Liver (tissue), 7 donors: ENCODE measurements at regions not wholly inside any gene's neighbourhood (a gene's known extent, or its start where the extent isn't known, plus 50 kb on each side); places are given as distances from the start of the nearest gene placed in this dataset.

Experiments
- DNase-seq: peaks from one replicate; pipeline ENCODE4 v3.0.0-alpha.2; 2017; ENCODE audit warnings: low spot score
- H3K27ac ChIP-seq, 2 donors: one replicate each; pipeline ENCODE4 v1.7.0; 2013; ENCODE audit warnings: inconsistent platforms in 2 of 2, low read length in 2 of 2, control low read depth in 1 of 2, low read depth in 1 of 2, mild to moderate bottlenecking in 1 of 2
- H3K27me3 ChIP-seq, 4 donors: one replicate each; pipeline versions ENCODE4 v1.6.1 to v1.7.0; 2013; ENCODE audit warnings: low read length in 3 of 4, inconsistent platforms in 1 of 4, mild to moderate bottlenecking in 1 of 4, moderate library complexity in 1 of 4; ENCODE audit not compliant: control insufficient read depth in 4 of 4, insufficient read depth in 4 of 4
- H3K36me3 ChIP-seq, 4 donors: one replicate each; pipeline versions ENCODE4 v1.6.1 to v1.7.0; 2013; ENCODE audit warnings: low read length in 3 of 4, mild to moderate bottlenecking in 3 of 4, low read depth in 1 of 4, moderate library complexity in 1 of 4; ENCODE audit not compliant: control insufficient read depth in 4 of 4, insufficient read depth in 3 of 4
- H3K4me1 ChIP-seq, 4 donors: one replicate each; pipeline versions ENCODE4 v1.6.1 to v1.7.0; 2013; ENCODE audit warnings: low read length in 3 of 4, mild to moderate bottlenecking in 3 of 4, moderate library complexity in 1 of 4; ENCODE audit not compliant: control insufficient read depth in 4 of 4, insufficient read depth in 4 of 4
- H3K4me3 ChIP-seq, 3 donors: one replicate each; pipeline versions ENCODE4 v1.6.1 to v1.7.0; 2013; ENCODE audit warnings: low read length in 3 of 3, control low read depth in 1 of 3, low read depth in 1 of 3, mild to moderate bottlenecking in 1 of 3
- H3K9ac ChIP-seq, 2 donors: one replicate each; pipeline ENCODE4 v1.7.0; 2013; ENCODE audit warnings: low read length in 2 of 2, mild to moderate bottlenecking in 2 of 2, moderate library complexity in 2 of 2, control low read depth in 1 of 2, low read depth in 1 of 2
- H3K9me3 ChIP-seq, 4 donors: one replicate each; pipeline versions ENCODE4 v1.6.1 to v1.7.0; 2013; ENCODE audit warnings: low read length in 3 of 4; ENCODE audit not compliant: control insufficient read depth in 4 of 4
- EGR1 ChIP-seq, 2 donors: IDR thresholded peaks; 2 replicates each; pipeline ENCODE4 v1.6.1; 2016 to 2018; ENCODE audit warnings: antibody characterized with exemption in 2 of 2, low read depth in 2 of 2
- HNF4A ChIP-seq, 2 donors: conservative IDR thresholded peaks; 2 replicates each; pipeline ENCODE4 v1.6.1; 2016; ENCODE audit warnings: antibody characterized with exemption in 2 of 2, mild to moderate bottlenecking in 2 of 2
- HNF4G ChIP-seq: IDR thresholded peaks from 2 replicates; pipeline ENCODE4 v1.6.1; 2016; ENCODE audit warnings: antibody characterized with exemption
- NR2F2 ChIP-seq: IDR thresholded peaks from 2 replicates; pipeline ENCODE4 v1.6.1; 2016; ENCODE audit warnings: antibody characterized with exemption
- RAD21 ChIP-seq, 2 donors: IDR thresholded peaks; 2 replicates each; pipeline ENCODE4 v1.6.1; 2016; ENCODE audit warnings: antibody characterized with exemption in 2 of 2, mild to moderate bottlenecking in 2 of 2
- TAF1 ChIP-seq: conservative IDR thresholded peaks from 2 replicates; pipeline ENCODE4 v1.6.1; 2016; ENCODE audit warnings: antibody characterized with exemption, mild to moderate bottlenecking
- YY1 ChIP-seq: IDR thresholded peaks from 2 replicates; pipeline ENCODE4 v1.6.1; 2016; ENCODE audit warnings: antibody characterized with exemption, mild to moderate bottlenecking
- WGBS: extraction: QIAGEN DNeasy Blood & Tissue Kit; methylation state at CpG from one replicate; pipeline ENCODE4 v1.1.7; 2013; 5-methylcytosine and 5-hydroxymethylcytosine counted together
- TF ChIP-seq, protein P1 (sequence below): IDR thresholded peaks from 2 replicates; pipeline ENCODE4 v1.6.1; 2016; ENCODE audit warnings: antibody characterized with exemption, mild to moderate bottlenecking
- TF ChIP-seq, protein P2 (sequence below): IDR thresholded peaks from 2 replicates; pipeline ENCODE4 v1.6.1; 2016; ENCODE audit warnings: antibody characterized with exemption
- TF ChIP-seq, protein P3 (sequence below): IDR thresholded peaks from 2 replicates; pipeline ENCODE4 v1.6.1; 2016; ENCODE audit warnings: antibody characterized with exemption
- TF ChIP-seq, protein P4 (sequence below): IDR thresholded peaks from 2 replicates; pipeline ENCODE4 v1.6.1; 2016; ENCODE audit warnings: antibody characterized with exemption
- donor health status: healthy.
- donor health status: healthy.
- donor health status: healthy.
- donor health status: healthy.

- H3K36me3 ChIP-seq, result no peaks in the 10 kb centered on the region
- TF ChIP-seq TAF1 (no peak), HNF4A (conservative IDR thresholded peaks at IDR 0.05) (no peak)
- peaks cover 0 to 4% (median 0%) of the 10 kb centered on the region in 4 donors for H3K27me3 ChIP-seq
- no peak overlapping the region for H3K9ac ChIP-seq
- no peaks in the 10 kb centered on the region for H3K4me1 ChIP-seq
- no peak overlapping the region for H3K27ac ChIP-seq
- DNase-seq, result no peak
- H3K9me3 ChIP-seq, result peaks cover 0 to 2% (median 0%) of the 10 kb centered on the region in 4 donors
- 66% methylated on average over 4 of the region's 4 CpGs for WGBS
- H3K4me3 ChIP-seq, result no peak overlapping the region
Observed at GRCh38 chr2:48912110-48912509, 156.6 kb upstream of the LHCGR start.

DNA sequence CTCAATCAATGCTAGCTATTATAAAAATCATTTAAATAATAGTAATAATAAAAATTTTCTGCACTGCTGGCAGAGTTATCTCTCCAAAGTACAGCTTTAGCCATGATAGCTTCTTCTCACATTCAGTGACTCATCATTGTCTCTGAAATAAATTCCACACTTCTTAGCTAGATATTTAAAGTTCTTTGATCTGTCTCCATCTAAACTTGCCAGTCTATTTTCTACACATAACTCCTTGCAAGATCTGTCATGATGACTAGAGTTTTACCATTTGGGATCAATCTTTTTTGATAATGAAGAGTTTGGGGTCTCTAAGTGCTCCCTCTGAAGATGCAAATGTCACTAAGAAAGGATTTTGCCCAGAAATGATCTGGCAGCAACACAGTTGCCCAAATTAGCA is 155.4 kb upstream of the LHCGR start:
- Histone ChIP-seq H3K9ac (no peak overlapping the region), H3K4me3 (no peak overlapping the region), H3K36me3 (no peaks in the 10 kb centered on the region), H3K9me3 (peaks cover 0 to 2% (median 0%) of the 10 kb centered on the region in 4 donors), H3K27ac (no peak overlapping the region), H3K4me1 (no peaks in the 10 kb centered on the region), H3K27me3 (peaks cover 0 to 4% (median 0%) of the 10 kb centered on the region in 4 donors)
- TF ChIP-seq, protein P1, sequence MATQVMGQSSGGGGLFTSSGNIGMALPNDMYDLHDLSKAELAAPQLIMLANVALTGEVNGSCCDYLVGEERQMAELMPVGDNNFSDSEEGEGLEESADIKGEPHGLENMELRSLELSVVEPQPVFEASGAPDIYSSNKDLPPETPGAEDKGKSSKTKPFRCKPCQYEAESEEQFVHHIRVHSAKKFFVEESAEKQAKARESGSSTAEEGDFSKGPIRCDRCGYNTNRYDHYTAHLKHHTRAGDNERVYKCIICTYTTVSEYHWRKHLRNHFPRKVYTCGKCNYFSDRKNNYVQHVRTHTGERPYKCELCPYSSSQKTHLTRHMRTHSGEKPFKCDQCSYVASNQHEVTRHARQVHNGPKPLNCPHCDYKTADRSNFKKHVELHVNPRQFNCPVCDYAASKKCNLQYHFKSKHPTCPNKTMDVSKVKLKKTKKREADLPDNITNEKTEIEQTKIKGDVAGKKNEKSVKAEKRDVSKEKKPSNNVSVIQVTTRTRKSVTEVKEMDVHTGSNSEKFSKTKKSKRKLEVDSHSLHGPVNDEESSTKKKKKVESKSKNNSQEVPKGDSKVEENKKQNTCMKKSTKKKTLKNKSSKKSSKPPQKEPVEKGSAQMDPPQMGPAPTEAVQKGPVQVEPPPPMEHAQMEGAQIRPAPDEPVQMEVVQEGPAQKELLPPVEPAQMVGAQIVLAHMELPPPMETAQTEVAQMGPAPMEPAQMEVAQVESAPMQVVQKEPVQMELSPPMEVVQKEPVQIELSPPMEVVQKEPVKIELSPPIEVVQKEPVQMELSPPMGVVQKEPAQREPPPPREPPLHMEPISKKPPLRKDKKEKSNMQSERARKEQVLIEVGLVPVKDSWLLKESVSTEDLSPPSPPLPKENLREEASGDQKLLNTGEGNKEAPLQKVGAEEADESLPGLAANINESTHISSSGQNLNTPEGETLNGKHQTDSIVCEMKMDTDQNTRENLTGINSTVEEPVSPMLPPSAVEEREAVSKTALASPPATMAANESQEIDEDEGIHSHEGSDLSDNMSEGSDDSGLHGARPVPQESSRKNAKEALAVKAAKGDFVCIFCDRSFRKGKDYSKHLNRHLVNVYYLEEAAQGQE, result no peak
- TF ChIP-seq NR2F2, result no peak
- no peak for TF ChIP-seq RAD21 (IDR thresholded peaks at IDR 0.05)
- TF ChIP-seq HNF4G, result no peak
- TF ChIP-seq, protein P2, sequence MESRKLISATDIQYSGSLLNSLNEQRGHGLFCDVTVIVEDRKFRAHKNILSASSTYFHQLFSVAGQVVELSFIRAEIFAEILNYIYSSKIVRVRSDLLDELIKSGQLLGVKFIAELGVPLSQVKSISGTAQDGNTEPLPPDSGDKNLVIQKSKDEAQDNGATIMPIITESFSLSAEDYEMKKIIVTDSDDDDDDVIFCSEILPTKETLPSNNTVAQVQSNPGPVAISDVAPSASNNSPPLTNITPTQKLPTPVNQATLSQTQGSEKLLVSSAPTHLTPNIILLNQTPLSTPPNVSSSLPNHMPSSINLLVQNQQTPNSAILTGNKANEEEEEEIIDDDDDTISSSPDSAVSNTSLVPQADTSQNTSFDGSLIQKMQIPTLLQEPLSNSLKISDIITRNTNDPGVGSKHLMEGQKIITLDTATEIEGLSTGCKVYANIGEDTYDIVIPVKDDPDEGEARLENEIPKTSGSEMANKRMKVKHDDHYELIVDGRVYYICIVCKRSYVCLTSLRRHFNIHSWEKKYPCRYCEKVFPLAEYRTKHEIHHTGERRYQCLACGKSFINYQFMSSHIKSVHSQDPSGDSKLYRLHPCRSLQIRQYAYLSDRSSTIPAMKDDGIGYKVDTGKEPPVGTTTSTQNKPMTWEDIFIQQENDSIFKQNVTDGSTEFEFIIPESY, result no peak
- TF ChIP-seq EGR1 (IDR thresholded peaks at IDR 0.05; ENCODE audit: low read depth in 2 of 2), result no peak
- TF ChIP-seq YY1, result no peak
- no peak for TF ChIP-seq TAF1
- DNase-seq, result no peak

- TF ChIP-seq, protein P3, sequence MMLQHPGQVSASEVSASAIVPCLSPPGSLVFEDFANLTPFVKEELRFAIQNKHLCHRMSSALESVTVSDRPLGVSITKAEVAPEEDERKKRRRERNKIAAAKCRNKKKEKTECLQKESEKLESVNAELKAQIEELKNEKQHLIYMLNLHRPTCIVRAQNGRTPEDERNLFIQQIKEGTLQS, result no peak
- TF ChIP-seq EGR1 (IDR thresholded peaks at IDR 0.05; ENCODE audit: low read depth in 2 of 2) (no peak), HNF4A (conservative IDR thresholded peaks at IDR 0.05) (no peak), HNF4G (no peak)
- TF ChIP-seq, protein P4, sequence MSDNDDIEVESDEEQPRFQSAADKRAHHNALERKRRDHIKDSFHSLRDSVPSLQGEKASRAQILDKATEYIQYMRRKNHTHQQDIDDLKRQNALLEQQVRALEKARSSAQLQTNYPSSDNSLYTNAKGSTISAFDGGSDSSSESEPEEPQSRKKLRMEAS, result no peak
- Histone ChIP-seq H3K36me3 (no peaks in the 10 kb centered on the region), H3K27ac (no peak overlapping the region), H3K4me1 (no peaks in the 10 kb centered on the region), H3K4me3 (no peak overlapping the region), H3K27me3 (peaks cover 0 to 4% (median 0%) of the 10 kb centered on the region in 4 donors), H3K9me3 (peaks cover 0 to 3% (median 0%) of the 10 kb centered on the region in 4 donors), H3K9ac (no peak overlapping the region)
- WGBS, result 73% methylated on average over 3 of the region's 3 CpGs
- DNase-seq, result no peak
Observed at GRCh38 chr2:48906633-48907032, 151.1 kb upstream of the LHCGR start.
